NT2/D1 (cell line): ENCODE measurements at regions not wholly inside any gene's neighbourhood (a gene's known extent, or its start where the extent isn't known, plus 50 kb on each side); places are given as distances from the start of the nearest gene placed in this dataset.

Experiments used
- SUZ12 ChIP-seq: IDR thresholded peaks from 2 replicates; pipeline ENCODE4 v1.6.1; 2011; ENCODE audit not compliant: insufficient read length, insufficient read depth; ENCODE audit errors: extremely low read depth
- YY1 ChIP-seq: IDR thresholded peaks from 2 replicates; pipeline ENCODE4 v1.6.1; 2011; ENCODE audit not compliant: insufficient read length, insufficient read depth
- ZNF274 ChIP-seq: IDR thresholded peaks from 2 replicates; pipeline ENCODE4 v1.6.1; 2011; ENCODE audit warnings: mild to moderate bottlenecking, low read depth, low read length

- no peak for TF ChIP-seq ZNF274
- no peak for TF ChIP-seq YY1
- TF ChIP-seq SUZ12 = no peak
These were observed 504.2 kb upstream of the SALL1 start for GRCh38 chr16:51655249-51655648.
